SK-N-SH (cell line): ENCODE measurements at regions not wholly inside any gene's neighbourhood (a gene's known extent, or its start where the extent isn't known, plus 50 kb on each side); places are given as distances from the start of the nearest gene placed in this dataset.

ENCODE experiments used
- CTCF ChIA-PET: fragments of 300-600, 350-600 bp; formaldehyde crosslinking; extraction: SDS; loops from one replicate; lab custom pipeline; 2021; lab: Yijun Ruan, JAX
- POLR2A ChIA-PET: fragments of 350-600 bp; sonication (Branson Sonifier 250); formaldehyde crosslinking; extraction: SDS; loops from one replicate; lab custom pipeline; 2020; ENCODE audit warnings: antibody characterized with exemption, inconsistent platforms; lab: Yijun Ruan, JAX
- DNase-seq: peaks from one replicate; pipeline ENCODE4 v3.0.0; 2012
- H2AFZ ChIP-seq: fragments of 200-600 bp; sonication (generic); 2 replicates; pipeline ENCODE4 v1.8.1; 2016; ENCODE audit warnings: antibody characterized with exemption, mild to moderate bottlenecking, low read depth
- H3F3A ChIP-seq: fragments of 200-600 bp; sonication (generic); replicated peaks from 2 replicates; pipeline ENCODE3; 2016; ENCODE audit warnings: antibody characterized with exemption, mild to moderate bottlenecking; ENCODE audit not compliant: insufficient read depth
- H3K27ac ChIP-seq, 2 experiments: fragments of 200-500 bp in 1 of 2; fragments of 200-600 bp in 1 of 2; sonication (Bioruptor generic) in 1 of 2; sonication (generic), shearing (Covaris generic) in 1 of 2; 2 replicates each; pipeline versions ENCODE4 v1.5.1 to v1.6.1; 2014 to 2016; ENCODE audit warnings: low read depth in 2 of 2, inconsistent platforms in 1 of 2, low read length in 1 of 2, mild to moderate bottlenecking in 1 of 2, mixed read lengths in 1 of 2
- H3K27me3 ChIP-seq: fragments of 200-600 bp; sonication (generic), shearing (Covaris generic); 2 replicates; pipeline ENCODE4 v1.6.1; 2016; ENCODE audit warnings: mixed run types; ENCODE audit not compliant: insufficient read depth
- H3K36me3 ChIP-seq, 2 experiments: fragments of 200-500 bp in 1 of 2; fragments of 200-600 bp in 1 of 2; sonication (Bioruptor generic) in 1 of 2; sonication (generic) in 1 of 2; replicated peaks in 1 of 2; 2 replicates each; pipeline versions ENCODE3 to v1.5.1; 2014 to 2016; ENCODE audit warnings: low read length in 1 of 2, mild to moderate bottlenecking in 1 of 2; ENCODE audit not compliant: insufficient read depth in 2 of 2, control insufficient read depth in 1 of 2
- H3K4me1 ChIP-seq, 2 experiments: fragments of 200-500 bp in 1 of 2; fragments of 200-600 bp in 1 of 2; sonication (Bioruptor generic) in 1 of 2; sonication (generic), shearing (Covaris generic) in 1 of 2; 2 replicates each; pipeline versions ENCODE4 v1.5.1 to v1.6.1; 2014 to 2016; ENCODE audit warnings: low read depth in 1 of 2, low read length in 1 of 2, mixed run types in 1 of 2; ENCODE audit not compliant: insufficient read depth in 2 of 2, control insufficient read depth in 1 of 2
- H3K4me2 ChIP-seq: fragments of 200-600 bp; sonication (generic), shearing (Covaris generic); 2 replicates; pipeline ENCODE4 v1.6.1; 2017; ENCODE audit warnings: mixed run types
- H3K4me3 ChIP-seq, 2 experiments: fragments of 200-500 bp in 1 of 2; fragments of 200-600 bp in 1 of 2; sonication (Bioruptor generic) in 1 of 2; sonication (generic), shearing (Covaris generic) in 1 of 2; 2 replicates each; pipeline versions ENCODE4 v1.5.1 to v1.8.1; 2014 to 2016; ENCODE audit warnings: low read depth in 2 of 2, inconsistent platforms in 1 of 2, low read length in 1 of 2, mild to moderate bottlenecking in 1 of 2, mixed read lengths in 1 of 2, moderate library complexity in 1 of 2
- H3K79me2 ChIP-seq: fragments of 200-600 bp; sonication (generic); 2 replicates; pipeline ENCODE4 v1.8.1; 2017; ENCODE audit warnings: mild to moderate bottlenecking; ENCODE audit not compliant: insufficient read depth
- H3K9ac ChIP-seq: fragments of 200-600 bp; sonication (generic); 2 replicates; pipeline ENCODE4 v1.6.1; 2017; ENCODE audit warnings: mixed run types
- H3K9me2 ChIP-seq: fragments of 200-600 bp; sonication (generic); 2 replicates; pipeline ENCODE4 v1.6.1; 2017; ENCODE audit warnings: mixed run types
- H3K9me3 ChIP-seq: fragments of 200-600 bp; sonication (generic); 2 replicates; pipeline ENCODE4 v1.6.1; 2017; ENCODE audit warnings: mixed run types, mild to moderate bottlenecking, moderate library complexity
- H4K20me1 ChIP-seq: fragments of 200-600 bp; sonication (generic); 2 replicates; pipeline ENCODE4 v1.6.1; 2017; ENCODE audit warnings: mild to moderate bottlenecking, mixed run types; ENCODE audit not compliant: insufficient read depth
- EZH2phosphoT487 ChIP-seq: fragments of 200-600 bp; sonication (generic); IDR thresholded peaks from 2 replicates; pipeline ENCODE4 v1.6.1; 2017; ENCODE audit warnings: low read depth, mixed run types, mild to moderate bottlenecking, antibody characterized with exemption, moderate library complexity, borderline replicate concordance
- JUND ChIP-seq: IDR thresholded peaks from 2 replicates; pipeline ENCODE4 v1.4.0; 2012
- MAX ChIP-seq: IDR thresholded peaks from 2 replicates; pipeline ENCODE4 v1.4.0; 2012; ENCODE audit warnings: low read depth
- RFX5 ChIP-seq: IDR thresholded peaks from 2 replicates; pipeline ENCODE4 v1.6.1; 2012; ENCODE audit warnings: mild to moderate bottlenecking, improper control_type of control experiment, low read length
- SMC3 ChIP-seq: IDR thresholded peaks from 2 replicates; pipeline ENCODE4 v1.6.1; 2012; ENCODE audit warnings: low read depth, low read length, improper control_type of control experiment
- YY1 ChIP-seq: IDR thresholded peaks from 2 replicates; pipeline ENCODE4 v1.4.0; 2012; ENCODE audit warnings: low read depth, mild to moderate bottlenecking
- WGBS: methylation state at CpG from one replicate; pipeline ENCODE4 v1.1.6; 2017; ENCODE audit warnings: low lambda C conversion rate; 5-methylcytosine and 5-hydroxymethylcytosine counted together
- TF ChIP-seq, protein P1 (sequence below): fragments of 150-350 bp; IDR thresholded peaks from 2 replicates; pipeline ENCODE4 v1.6.1; 2017; ENCODE audit warnings: antibody characterized with exemption, low read length, low read depth, borderline replicate concordance
- TF ChIP-seq, protein P2 (sequence below): IDR thresholded peaks from 2 replicates; pipeline ENCODE4 v1.4.0; 2012; ENCODE audit warnings: low read depth, borderline replicate concordance
- TF ChIP-seq, protein P3 (sequence below): fragments of 150-350 bp; IDR thresholded peaks from 2 replicates; pipeline ENCODE4 v1.6.1; 2016; ENCODE audit warnings: mild to moderate bottlenecking, low read depth, low read length
- TF ChIP-seq, protein P4 (sequence below): IDR thresholded peaks from 2 replicates; pipeline ENCODE4; 2012

DNA sequence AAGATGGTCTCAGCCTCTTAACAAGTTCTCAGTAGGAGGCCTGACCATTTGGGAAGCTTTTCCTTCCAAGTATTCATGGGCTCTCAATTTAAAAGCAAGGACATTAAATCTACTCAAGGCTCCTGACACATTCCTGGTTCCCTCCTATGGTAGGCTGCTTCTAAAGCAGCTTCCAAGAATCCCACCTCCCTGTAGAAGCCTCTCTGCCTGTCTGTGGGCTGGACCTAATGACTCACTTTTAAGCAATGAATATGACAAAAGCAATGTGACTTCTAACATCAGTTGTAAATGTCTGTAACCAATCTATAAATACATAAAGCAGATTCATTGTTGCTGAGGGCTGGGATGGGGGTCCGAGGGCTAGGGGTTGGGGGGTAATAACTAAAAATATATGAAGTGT lies 99.5 kb upstream of the FAM9B start:
- Histone ChIP-seq H3K27me3 (no peaks in the 10 kb centered on the region), H4K20me1 (no peaks in the 10 kb centered on the region), H3K9ac (no peak overlapping the region), H3K9me3 (no peaks in the 10 kb centered on the region), H2AFZ (no peak overlapping the region), H3K9me2 (no peaks in the 10 kb centered on the region), H3K27ac (no peak overlapping the region), H3K4me2 (no peak overlapping the region), H3K4me3 (no peak overlapping the region), H3F3A (no peaks in the 10 kb centered on the region), H3K4me1 (no peaks in the 10 kb centered on the region), H3K79me2 (no peaks in the 10 kb centered on the region), H3K36me3 (no peaks in the 10 kb centered on the region)
- DNase-seq, result no peak
- POLR2A ChIA-PET, result no interaction called here
- 0% methylated on average over 1 of the region's 1 CpG for WGBS
- CTCF ChIA-PET, result no interaction called here
- TF ChIP-seq YY1 (no peak), MAX (no peak)
- TF ChIP-seq, protein P1, sequence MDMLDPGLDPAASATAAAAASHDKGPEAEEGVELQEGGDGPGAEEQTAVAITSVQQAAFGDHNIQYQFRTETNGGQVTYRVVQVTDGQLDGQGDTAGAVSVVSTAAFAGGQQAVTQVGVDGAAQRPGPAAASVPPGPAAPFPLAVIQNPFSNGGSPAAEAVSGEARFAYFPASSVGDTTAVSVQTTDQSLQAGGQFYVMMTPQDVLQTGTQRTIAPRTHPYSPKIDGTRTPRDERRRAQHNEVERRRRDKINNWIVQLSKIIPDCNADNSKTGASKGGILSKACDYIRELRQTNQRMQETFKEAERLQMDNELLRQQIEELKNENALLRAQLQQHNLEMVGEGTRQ, result no peak

- Histone ChIP-seq H3K27me3 (no peaks in the 10 kb centered on the region), H3K79me2 (no peaks in the 10 kb centered on the region), H3K4me2 (no peak overlapping the region), H3K9me3 (no peaks in the 10 kb centered on the region), H3K36me3 (no peaks in the 10 kb centered on the region), H4K20me1 (no peaks in the 10 kb centered on the region), H3K4me1 (no peaks in the 10 kb centered on the region), H3K9me2 (no peaks in the 10 kb centered on the region), H2AFZ (no peak overlapping the region), H3F3A (no peaks in the 10 kb centered on the region), H3K4me3 (no peak overlapping the region), H3K27ac (no peak overlapping the region), H3K9ac (no peak overlapping the region)
- POLR2A ChIA-PET, result interaction anchor here (0.5 kb wide), 1 partner anchor 13 kb away, joined by 3 read pairs; no protein-coding TSS in a partner anchor
- WGBS, result 22% methylated on average over 5 of the region's 6 CpGs
- no peak for TF ChIP-seq SMC3
- TF ChIP-seq, protein P2, sequence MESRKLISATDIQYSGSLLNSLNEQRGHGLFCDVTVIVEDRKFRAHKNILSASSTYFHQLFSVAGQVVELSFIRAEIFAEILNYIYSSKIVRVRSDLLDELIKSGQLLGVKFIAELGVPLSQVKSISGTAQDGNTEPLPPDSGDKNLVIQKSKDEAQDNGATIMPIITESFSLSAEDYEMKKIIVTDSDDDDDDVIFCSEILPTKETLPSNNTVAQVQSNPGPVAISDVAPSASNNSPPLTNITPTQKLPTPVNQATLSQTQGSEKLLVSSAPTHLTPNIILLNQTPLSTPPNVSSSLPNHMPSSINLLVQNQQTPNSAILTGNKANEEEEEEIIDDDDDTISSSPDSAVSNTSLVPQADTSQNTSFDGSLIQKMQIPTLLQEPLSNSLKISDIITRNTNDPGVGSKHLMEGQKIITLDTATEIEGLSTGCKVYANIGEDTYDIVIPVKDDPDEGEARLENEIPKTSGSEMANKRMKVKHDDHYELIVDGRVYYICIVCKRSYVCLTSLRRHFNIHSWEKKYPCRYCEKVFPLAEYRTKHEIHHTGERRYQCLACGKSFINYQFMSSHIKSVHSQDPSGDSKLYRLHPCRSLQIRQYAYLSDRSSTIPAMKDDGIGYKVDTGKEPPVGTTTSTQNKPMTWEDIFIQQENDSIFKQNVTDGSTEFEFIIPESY, result no peak
- no peak for TF ChIP-seq RFX5
- TF ChIP-seq, protein P3, sequence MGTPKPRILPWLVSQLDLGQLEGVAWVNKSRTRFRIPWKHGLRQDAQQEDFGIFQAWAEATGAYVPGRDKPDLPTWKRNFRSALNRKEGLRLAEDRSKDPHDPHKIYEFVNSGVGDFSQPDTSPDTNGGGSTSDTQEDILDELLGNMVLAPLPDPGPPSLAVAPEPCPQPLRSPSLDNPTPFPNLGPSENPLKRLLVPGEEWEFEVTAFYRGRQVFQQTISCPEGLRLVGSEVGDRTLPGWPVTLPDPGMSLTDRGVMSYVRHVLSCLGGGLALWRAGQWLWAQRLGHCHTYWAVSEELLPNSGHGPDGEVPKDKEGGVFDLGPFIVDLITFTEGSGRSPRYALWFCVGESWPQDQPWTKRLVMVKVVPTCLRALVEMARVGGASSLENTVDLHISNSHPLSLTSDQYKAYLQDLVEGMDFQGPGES, result no peak
- TF ChIP-seq EZH2phosphoT487, result no peak
- TF ChIP-seq JUND, result no peak
- TF ChIP-seq, protein P4, sequence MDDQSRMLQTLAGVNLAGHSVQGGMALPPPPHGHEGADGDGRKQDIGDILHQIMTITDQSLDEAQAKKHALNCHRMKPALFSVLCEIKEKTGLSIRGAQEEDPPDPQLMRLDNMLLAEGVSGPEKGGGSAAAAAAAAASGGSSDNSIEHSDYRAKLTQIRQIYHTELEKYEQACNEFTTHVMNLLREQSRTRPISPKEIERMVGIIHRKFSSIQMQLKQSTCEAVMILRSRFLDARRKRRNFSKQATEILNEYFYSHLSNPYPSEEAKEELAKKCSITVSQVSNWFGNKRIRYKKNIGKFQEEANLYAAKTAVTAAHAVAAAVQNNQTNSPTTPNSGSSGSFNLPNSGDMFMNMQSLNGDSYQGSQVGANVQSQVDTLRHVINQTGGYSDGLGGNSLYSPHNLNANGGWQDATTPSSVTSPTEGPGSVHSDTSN, result no peak
- CTCF ChIA-PET, result no interaction called here
- no peak for DNase-seq
Measured at GRCh38 chrX:9134366-9134765, 100.4 kb upstream of the FAM9B start.
